Testis (tissue), 2 donors: ENCODE measurements at regions not wholly inside any gene's neighbourhood (a gene's known extent, or its start where the extent isn't known, plus 50 kb on each side); places are given as distances from the start of the nearest gene placed in this dataset.
"Not testable (repeated sequence)": the region's sequence is repeated elsewhere in the genome, so short reads cannot be mapped to it uniquely, and the experiment has no call there.

Source experiments
- DNase-seq: peaks from one replicate; pipeline ENCODE4 v3.0.0-alpha.2; 2019
- H3K27ac ChIP-seq, 2 donors: fragments of 200-600 bp; sonication (generic); one replicate each; pipeline ENCODE4 v1.5.1; 2019
- H3K27me3 ChIP-seq: fragments of 200-600 bp; sonication (generic); one replicate; pipeline ENCODE4 v1.5.1; 2019
- H3K36me3 ChIP-seq: fragments of 200-600 bp; sonication (generic); one replicate; pipeline ENCODE4 v1.5.1; 2017; ENCODE audit warnings: low read depth; ENCODE audit errors: missing control alignments
- H3K4me1 ChIP-seq: fragments of 200-600 bp; sonication (generic); one replicate; pipeline ENCODE4 v1.5.1; 2019
- H3K4me3 ChIP-seq, 2 donors: fragments of 200-600 bp; sonication (generic); one replicate each; pipeline ENCODE4 v1.5.1; 2017 to 2019
- H3K9me3 ChIP-seq: fragments of 200-600 bp; sonication (generic); one replicate; pipeline ENCODE4 v1.5.1; 2017
- WGBS, 2 donors: methylation state at CpG; one replicate each; pipeline ENCODE4 v1.1.5; 2018; 5-methylcytosine and 5-hydroxymethylcytosine counted together
- intact Hi-C: fragments of 100-400 bp; cut with DNase I; formaldehyde crosslinking; loops from one replicate; pipeline ENCODE4 v1.15.1; 2023; ENCODE audit warnings: low total_unique reads

GRCh38 chrX:92081250-92081649 is 302.1 kb downstream of the PCDH11X start:
- WGBS, 2 donors, result no CpG with 5 or more reads among the region's 1 CpG
- H3K27ac ChIP-seq, H3K4me3 ChIP-seq, H3K4me1 ChIP-seq, intact Hi-C loops, H3K27me3 ChIP-seq, DNase-seq, H3K9me3 ChIP-seq, H3K36me3 ChIP-seq: not testable (repeated sequence)

GRCh38 chrX:92090756-92091155 is 311.6 kb downstream of the PCDH11X start:
- H3K9me3 ChIP-seq, H3K36me3 ChIP-seq, DNase-seq, H3K4me1 ChIP-seq, intact Hi-C loops, H3K27ac ChIP-seq, H3K27me3 ChIP-seq, H3K4me3 ChIP-seq: not testable (repeated sequence)
- 76 to 89% methylated on average over 2 of the region's 2 CpGs for WGBS, 2 donors

- DNase-seq, H3K4me1 ChIP-seq, H3K4me3 ChIP-seq, H3K36me3 ChIP-seq, H3K27me3 ChIP-seq, intact Hi-C loops, H3K27ac ChIP-seq, H3K9me3 ChIP-seq: not testable (repeated sequence)
- WGBS, 2 donors, result 98 to 100% methylated on average over 2 of the region's 2 CpGs
These were observed 319.0 kb downstream of the PCDH11X start for GRCh38 chrX:92098136-92098535.

- H3K4me3 ChIP-seq, H3K4me1 ChIP-seq, H3K27me3 ChIP-seq, intact Hi-C loops, H3K36me3 ChIP-seq, DNase-seq, H3K9me3 ChIP-seq, H3K27ac ChIP-seq: not testable (repeated sequence)
- WGBS, 2 donors, result 88 to 90% methylated on average over 7 of the region's 7 CpGs
These were observed 320.9 kb downstream of the PCDH11X start for GRCh38 chrX:92100095-92100494.

- intact Hi-C loops, H3K4me1 ChIP-seq, H3K27me3 ChIP-seq, DNase-seq, H3K36me3 ChIP-seq, H3K4me3 ChIP-seq, H3K9me3 ChIP-seq, H3K27ac ChIP-seq: not testable (repeated sequence)
- 90 to 100% methylated on average over 2 of the region's 3 CpGs for WGBS, 2 donors
These were observed 326.5 kb downstream of the PCDH11X start for GRCh38 chrX:92105693-92106092.

GRCh38 chrX:92106671-92107070 is 327.5 kb downstream of the PCDH11X start:
- WGBS, 2 donors, result 14 to 55% methylated on average over 1 of the region's 1 CpG
- H3K27me3 ChIP-seq, H3K4me3 ChIP-seq, H3K27ac ChIP-seq, H3K9me3 ChIP-seq, H3K36me3 ChIP-seq, DNase-seq, H3K4me1 ChIP-seq, intact Hi-C loops: not testable (repeated sequence)

GRCh38 chrX:92110410-92110911 is 331.3 kb downstream of the PCDH11X start:
- H3K4me1 ChIP-seq, H3K27me3 ChIP-seq, intact Hi-C loops, H3K9me3 ChIP-seq, DNase-seq, H3K36me3 ChIP-seq, H3K27ac ChIP-seq, H3K4me3 ChIP-seq: not testable (repeated sequence)
- WGBS, 2 donors, result 50 to 64% methylated on average over 1 to 2 of the region's 4 CpGs

- intact Hi-C loops, H3K9me3 ChIP-seq, H3K4me3 ChIP-seq, H3K27ac ChIP-seq, H3K36me3 ChIP-seq, DNase-seq, H3K27me3 ChIP-seq, H3K4me1 ChIP-seq: not testable (repeated sequence)
- WGBS, 2 donors, result 72% methylated on average over 3 of the region's 3 CpGs; no CpG with 5 or more reads in 1 of the 2 donors
These were observed 338.5 kb downstream of the PCDH11X start for GRCh38 chrX:92117701-92118100.

- H3K36me3 ChIP-seq, H3K4me1 ChIP-seq, H3K27ac ChIP-seq, intact Hi-C loops, DNase-seq, H3K4me3 ChIP-seq, H3K9me3 ChIP-seq, H3K27me3 ChIP-seq: not testable (repeated sequence)
- WGBS, 2 donors, result 86% methylated on average over 4 of the region's 8 CpGs; no CpG with 5 or more reads in 1 of the 2 donors
These were observed 383.9 kb downstream of the PCDH11X start for GRCh38 chrX:92163035-92163434.
